NOMO-1 treated with DMSO at 0.1 percent for 48 hours (cell line): ENCODE measurements at regions not wholly inside any gene's neighbourhood (a gene's known extent, or its start where the extent isn't known, plus 50 kb on each side); places are given as distances from the start of the nearest gene placed in this dataset.

Experiments
- DNase-seq: peaks from one replicate; lab custom pipeline; 2025; ENCODE audit not compliant: unreplicated experiment; lab: John Stamatoyannopoulos, UW

- no peak for DNase-seq
Measured at GRCh38 chr13:22154041-22154440, 483.2 kb downstream of the FGF9 start.

GRCh38 chr13:22161871-22162270 lies 491.0 kb downstream of the FGF9 start:
- peak; percentile 87 for DNase-seq

- peak; percentile 59 for DNase-seq
Measured at GRCh38 chr13:22162889-22163288, 492.0 kb downstream of the FGF9 start.

GRCh38 chr13:22168437-22169190 lies 497.7 kb downstream of the FGF9 start:
- no peak for DNase-seq

- DNase-seq = no peak
Measured at GRCh38 chr13:22169473-22169872, 498.6 kb downstream of the FGF9 start.

GRCh38 chr13:22173610-22174009 lies 502.7 kb downstream of the FGF9 start:
- DNase-seq = no peak

GRCh38 chr13:22175241-22175640 lies 504.4 kb downstream of the FGF9 start:
- DNase-seq = no peak

- no peak for DNase-seq
Measured at GRCh38 chr13:22175815-22176214, 504.9 kb downstream of the FGF9 start.

GRCh38 chr13:22176968-22177520 lies 506.2 kb downstream of the FGF9 start:
- DNase-seq = no peak

GRCh38 chr13:22178878-22179277 lies 508.0 kb downstream of the FGF9 start:
- no peak for DNase-seq

GRCh38 chr13:22187329-22187728 lies 516.5 kb downstream of the FGF9 start:
- DNase-seq = no peak

- DNase-seq = no peak
Measured at GRCh38 chr13:22189176-22190048, 518.5 kb downstream of the FGF9 start.

- DNase-seq = no peak
Measured at GRCh38 chr13:22193070-22193469, 522.2 kb downstream of the FGF9 start.

- DNase-seq = no peak
Measured at GRCh38 chr13:22194106-22194805, 523.4 kb downstream of the FGF9 start.

GRCh38 chr13:22195726-22196125 lies 524.9 kb downstream of the FGF9 start:
- DNase-seq = no peak

- DNase-seq = no peak
Measured at GRCh38 chr13:22196777-22197176, 525.9 kb downstream of the FGF9 start.

- no peak for DNase-seq
Measured at GRCh38 chr13:22198001-22198400, 527.1 kb downstream of the FGF9 start.

- no peak for DNase-seq
Measured at GRCh38 chr13:22198641-22199217, 527.9 kb downstream of the FGF9 start.

GRCh38 chr13:22200440-22200839 lies 529.6 kb downstream of the FGF9 start:
- no peak for DNase-seq

GRCh38 chr13:22201375-22201925 lies 530.6 kb downstream of the FGF9 start:
- no peak for DNase-seq
